ENCODE measurements at regions not wholly inside any gene's neighbourhood (a gene's known extent, or its start where the extent isn't known, plus 50 kb on each side); places are given as distances from the start of the nearest gene placed in this dataset.

GRCh38 chr20:40767615-40767924, 78.5 kb upstream of the MAFB start:
- Histone ChIP-seq H2AFZ (ENCODE audit: low read depth, low read length) (no peak overlapping the region), H3K27ac (ENCODE audit: insufficient read depth, low read depth, low read length) (no peak overlapping the region), H3K4me1 (ENCODE audit: control insufficient read depth, extremely low read depth, insufficient read depth, low read length) (no peaks in the 10 kb centered on the region), H3K36me3 (ENCODE audit: control insufficient read depth in 2 of 2, extremely low read depth in 1 of 2, insufficient read depth in 2 of 2, low read length in 2 of 2) (no peaks in the 10 kb centered on the region), H3K9me1 (replicated peaks; ENCODE audit: control insufficient read depth, extremely low read depth, insufficient read depth, low read length) (no peaks in the 10 kb centered on the region), H3K79me2 (ENCODE audit: control insufficient read depth, insufficient read depth, low read length) (no peaks in the 10 kb centered on the region), H3K4me2 (ENCODE audit: insufficient read depth, low read length) (no peak overlapping the region), H3K27me3 (ENCODE audit: control insufficient read depth in 2 of 2, insufficient read depth in 2 of 2, low read length in 2 of 2) (peaks cover 4 to 7% of the 10 kb centered on the region in 2 experiments), H3K9me3 (replicated peaks; ENCODE audit: control insufficient read depth, insufficient read depth, low read length) (no peaks in the 10 kb centered on the region), H3K4me3 (replicated peaks in 1 of 3; ENCODE audit: insufficient read depth in 1 of 3, low read depth in 1 of 3, low read length in 3 of 3) (no peak overlapping the region), H4K20me1 (replicated peaks; ENCODE audit: control insufficient read depth, extremely low read depth, insufficient read depth, low read length) (no peaks in the 10 kb centered on the region), H3K9ac (replicated peaks; ENCODE audit: extremely low read depth, insufficient read depth, low read length) (no peak overlapping the region)
- TF ChIP-seq CTCF (IDR thresholded peaks at IDR 0.05; ENCODE audit: extremely low read depth in 1 of 2, insufficient read depth in 1 of 2, low read depth in 1 of 2, low read length in 2 of 2) (no peak), GATA2 (IDR thresholded peaks at IDR 0.05; ENCODE audit: insufficient read depth, insufficient read length, low read depth, low read length) (no peak), MAX (IDR thresholded peaks at IDR 0.05; ENCODE audit: insufficient read depth, insufficient read length) (no peak), MYC (IDR thresholded peaks at IDR 0.05; ENCODE audit: low read depth, low read length) (no peak), JUN (IDR thresholded peaks at IDR 0.05; ENCODE audit: borderline replicate concordance, insufficient read depth, insufficient read length, low read depth) (no peak), EZH2 (IDR thresholded peaks at IDR 0.05; ENCODE audit: borderline replicate concordance, low read depth, low read length, severe bottlenecking) (no peak), POLR2A (IDR thresholded peaks at IDR 0.05; ENCODE audit: low read depth, low read length) (no peak), POLR2AphosphoS5 (IDR thresholded peaks at IDR 0.05; ENCODE audit: insufficient read depth, low read depth, low read length) (no peak), FOS (IDR thresholded peaks at IDR 0.05; ENCODE audit: borderline replicate concordance, insufficient read depth, low read length) (no peak)
- no TSS peak for BruUV-seq (replicated peaks)
- dilution Hi-C loops (cut with MboI; ENCODE audit: extremely low pct_ligation_motif_present, low sequenced_read_pairs), result no loop called here
- intact Hi-C loops (cut with micrococcal nuclease), result no loop called here
- no peak for FAIRE-seq
- DNase-seq (ENCODE audit: low read depth, low spot score), result no peak
- POLR2A ChIA-PET, result no interaction called here
- CTCF ChIA-PET, result no interaction called here
